HL-60 (cell line): ENCODE measurements at regions not wholly inside any gene's neighbourhood (a gene's known extent, or its start where the extent isn't known, plus 50 kb on each side); places are given as distances from the start of the nearest gene placed in this dataset.

ENCODE experiments used
- CTCF ChIP-seq: IDR thresholded peaks from one replicate; pipeline ENCODE4 v1.5.1; 2011; ENCODE audit warnings: low read length, control low read depth, inconsistent platforms; ENCODE audit not compliant: insufficient read depth
- GABPA ChIP-seq: IDR thresholded peaks from 2 replicates; pipeline ENCODE4 v1.6.1; 2012; ENCODE audit warnings: low read depth
- POLR2AphosphoS5 ChIP-seq: IDR thresholded peaks from 2 replicates; pipeline ENCODE4 v1.6.1; 2012; ENCODE audit warnings: low read depth
- REST ChIP-seq: IDR thresholded peaks from 2 replicates; pipeline ENCODE4 v1.6.1; 2012; ENCODE audit warnings: low read depth; ENCODE audit not compliant: insufficient replicate concordance

- TF ChIP-seq CTCF (no peak), GABPA (no peak), POLR2AphosphoS5 (no peak), REST (no peak)
Measured at GRCh38 chr4:138400543-138400942, 158.4 kb upstream of the SLC7A11 start.
